ENCODE measurements at regions not wholly inside any gene's neighbourhood (a gene's known extent, or its start where the extent isn't known, plus 50 kb on each side); places are given as distances from the start of the nearest gene placed in this dataset.

DNA sequence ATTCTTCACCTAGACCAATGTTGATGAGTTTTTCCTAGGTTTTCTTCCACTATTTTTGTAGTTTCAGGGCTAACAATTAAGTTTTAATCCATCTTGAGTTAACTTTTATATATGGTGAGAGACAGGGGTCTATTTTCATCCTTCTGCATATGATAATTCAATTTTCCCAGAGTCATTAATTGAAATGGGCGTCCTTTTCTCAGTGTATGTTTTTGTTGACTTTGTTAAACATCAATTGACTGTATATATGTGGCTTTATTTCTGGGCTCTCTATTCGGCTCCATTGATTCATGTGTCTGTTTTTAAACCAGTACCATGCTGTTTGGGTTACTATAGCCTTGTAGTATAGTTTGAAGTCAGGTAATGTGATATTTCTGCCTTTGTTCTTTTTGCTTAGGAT, 282.1 kb downstream of the INSC start:
- Histone ChIP-seq H2BK20ac (ENCODE audit: low read depth, low read length, poor library complexity, severe bottlenecking) (no peak overlapping the region), H3K4me1 (ENCODE audit: insufficient read depth, low read length) (no peaks in the 10 kb centered on the region), H3K23ac (ENCODE audit: insufficient read length, low read depth, low read length) (no peak overlapping the region), H2BK5ac (ENCODE audit: insufficient read length, low read length) (no peak overlapping the region), H3K4me2 (ENCODE audit: insufficient read depth, insufficient read length, low read length) (no peak overlapping the region), H3T11ph (ENCODE audit: low read length) (no peak overlapping the region), H3K9ac (ENCODE audit: extremely low read depth, insufficient read length, low read length) (no peak overlapping the region), H3K18ac (ENCODE audit: insufficient read length, low read depth, low read length) (no peak overlapping the region), H2BK120ac (ENCODE audit: low read depth, low read length, poor library complexity, severe bottlenecking) (no peak overlapping the region), H2BK12ac (ENCODE audit: insufficient read length, low read depth, low read length) (no peak overlapping the region), H3K4ac (ENCODE audit: low read depth, low read length) (no peak overlapping the region), H2BK15ac (ENCODE audit: low read depth, low read length) (no peak overlapping the region), H4K5ac (ENCODE audit: insufficient read length, low read depth, low read length) (no peak overlapping the region), H3K14ac (ENCODE audit: insufficient read depth, low read length) (no peak overlapping the region), H2AFZ (ENCODE audit: low read length) (no peak overlapping the region), H4K20me1 (ENCODE audit: control insufficient read depth, insufficient read depth, insufficient read length) (no peaks in the 10 kb centered on the region), H3K27ac (ENCODE audit: insufficient read length, low read depth, low read length) (no peak overlapping the region), H3K79me1 (ENCODE audit: insufficient read depth, low read depth, low read length, poor library complexity, severe bottlenecking) (no peaks in the 10 kb centered on the region), H4K8ac (replicated peaks; ENCODE audit: insufficient read length, low read depth, low read length) (no peak overlapping the region), H2AK5ac (ENCODE audit: insufficient read length, low read length) (no peak overlapping the region), H3K27me3 (ENCODE audit: insufficient read depth, low read length) (no peaks in the 10 kb centered on the region), H4K91ac (ENCODE audit: insufficient read length, low read depth, low read length) (no peak overlapping the region), H3K79me2 (ENCODE audit: insufficient read depth, low read length) (no peaks in the 10 kb centered on the region), H3K56ac (ENCODE audit: insufficient read length, low read depth, low read length) (no peak overlapping the region), H3K23me2 (ENCODE audit: insufficient read length, low read depth, low read length, poor library complexity, severe bottlenecking) (no peaks in the 10 kb centered on the region), H3K9me3 (ENCODE audit: control insufficient read depth, low read depth, low read length) (no peaks in the 10 kb centered on the region)
- H3K36me3 Mint-ChIP-seq (ENCODE audit: insufficient read depth in 1 of 3, low read depth in 3 of 3) = peaks cover 0 to 31% (median 2%) of the 10 kb centered on the region in 3 experiments; a peak in 4 of 7 replicates
- no peak overlapping the region for H3K27ac Mint-ChIP-seq
- peaks cover 15 to 36% of the 10 kb centered on the region in 2 experiments; a peak in 4 of 5 replicates for H3K9me3 Mint-ChIP-seq
- H3K4me3 Mint-ChIP-seq = no peak overlapping the region
- H3K4me1 Mint-ChIP-seq = peaks cover 0 to 5% of the 10 kb centered on the region in 2 experiments; a peak in 1 of 4 replicates
- WGBS (ENCODE audit: extremely low coverage, insufficient read length, low lambda C conversion rate) = no CpG with 5 or more reads among the region's 2 CpGs
- no peak for DNase-seq
- no peaks in the 10 kb centered on the region for H3K27me3 Mint-ChIP-seq (ENCODE audit: low read depth)
- TF ChIP-seq, protein P1, sequence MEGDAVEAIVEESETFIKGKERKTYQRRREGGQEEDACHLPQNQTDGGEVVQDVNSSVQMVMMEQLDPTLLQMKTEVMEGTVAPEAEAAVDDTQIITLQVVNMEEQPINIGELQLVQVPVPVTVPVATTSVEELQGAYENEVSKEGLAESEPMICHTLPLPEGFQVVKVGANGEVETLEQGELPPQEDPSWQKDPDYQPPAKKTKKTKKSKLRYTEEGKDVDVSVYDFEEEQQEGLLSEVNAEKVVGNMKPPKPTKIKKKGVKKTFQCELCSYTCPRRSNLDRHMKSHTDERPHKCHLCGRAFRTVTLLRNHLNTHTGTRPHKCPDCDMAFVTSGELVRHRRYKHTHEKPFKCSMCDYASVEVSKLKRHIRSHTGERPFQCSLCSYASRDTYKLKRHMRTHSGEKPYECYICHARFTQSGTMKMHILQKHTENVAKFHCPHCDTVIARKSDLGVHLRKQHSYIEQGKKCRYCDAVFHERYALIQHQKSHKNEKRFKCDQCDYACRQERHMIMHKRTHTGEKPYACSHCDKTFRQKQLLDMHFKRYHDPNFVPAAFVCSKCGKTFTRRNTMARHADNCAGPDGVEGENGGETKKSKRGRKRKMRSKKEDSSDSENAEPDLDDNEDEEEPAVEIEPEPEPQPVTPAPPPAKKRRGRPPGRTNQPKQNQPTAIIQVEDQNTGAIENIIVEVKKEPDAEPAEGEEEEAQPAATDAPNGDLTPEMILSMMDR (conservative IDR thresholded peaks at IDR 0.05) = no peak

All from H9 (cell line).